ENCODE measurements at regions not wholly inside any gene's neighbourhood (a gene's known extent, or its start where the extent isn't known, plus 50 kb on each side); places are given as distances from the start of the nearest gene placed in this dataset.

GRCh38 chr5:92492908-92493307 is 1088.1 kb downstream of the NR2F1-AS1 start:
- Histone ChIP-seq H3K4me3 (ENCODE audit: low read depth, low read length, poor library complexity, severe bottlenecking) (no peak overlapping the region), H4K20me1 (ENCODE audit: insufficient read depth, low read length) (no peaks in the 10 kb centered on the region), H3K27ac (ENCODE audit: low read depth, low read length, poor library complexity, severe bottlenecking) (no peak overlapping the region), H3K4me1 (ENCODE audit: insufficient read depth, low read length, poor library complexity, severe bottlenecking) (no peaks in the 10 kb centered on the region), H3K79me2 (ENCODE audit: insufficient read depth, low read depth, low read length) (no peaks in the 10 kb centered on the region), H2AFZ (ENCODE audit: low read length) (no peak overlapping the region), H3K9me3 (ENCODE audit: low read length) (no peaks in the 10 kb centered on the region), H3K4me2 (ENCODE audit: low read length) (no peak overlapping the region), H3K9me2 (ENCODE audit: insufficient read depth, low read length) (no peaks in the 10 kb centered on the region), H3K36me3 (ENCODE audit: insufficient read depth, low read length) (no peaks in the 10 kb centered on the region)
- ChIA-PET POLR2A (no interaction called here), CTCF (ENCODE audit: unreplicated experiment) (no interaction called here)
- no TSS peak for BruUV-seq (replicated peaks)
- DNase-seq (ENCODE audit: low spot score), result no peak
- intact Hi-C loops (cut with micrococcal nuclease; ENCODE audit: unreplicated experiment), result no loop called here
- TF ChIP-seq EZH2phosphoT487 (IDR thresholded peaks at IDR 0.05; ENCODE audit: borderline replicate concordance, low read depth, low read length), result no peak
- TF ChIP-seq, protein P1, sequence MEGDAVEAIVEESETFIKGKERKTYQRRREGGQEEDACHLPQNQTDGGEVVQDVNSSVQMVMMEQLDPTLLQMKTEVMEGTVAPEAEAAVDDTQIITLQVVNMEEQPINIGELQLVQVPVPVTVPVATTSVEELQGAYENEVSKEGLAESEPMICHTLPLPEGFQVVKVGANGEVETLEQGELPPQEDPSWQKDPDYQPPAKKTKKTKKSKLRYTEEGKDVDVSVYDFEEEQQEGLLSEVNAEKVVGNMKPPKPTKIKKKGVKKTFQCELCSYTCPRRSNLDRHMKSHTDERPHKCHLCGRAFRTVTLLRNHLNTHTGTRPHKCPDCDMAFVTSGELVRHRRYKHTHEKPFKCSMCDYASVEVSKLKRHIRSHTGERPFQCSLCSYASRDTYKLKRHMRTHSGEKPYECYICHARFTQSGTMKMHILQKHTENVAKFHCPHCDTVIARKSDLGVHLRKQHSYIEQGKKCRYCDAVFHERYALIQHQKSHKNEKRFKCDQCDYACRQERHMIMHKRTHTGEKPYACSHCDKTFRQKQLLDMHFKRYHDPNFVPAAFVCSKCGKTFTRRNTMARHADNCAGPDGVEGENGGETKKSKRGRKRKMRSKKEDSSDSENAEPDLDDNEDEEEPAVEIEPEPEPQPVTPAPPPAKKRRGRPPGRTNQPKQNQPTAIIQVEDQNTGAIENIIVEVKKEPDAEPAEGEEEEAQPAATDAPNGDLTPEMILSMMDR (conservative IDR thresholded peaks at IDR 0.05; ENCODE audit: low read length), result no peak

DNA sequence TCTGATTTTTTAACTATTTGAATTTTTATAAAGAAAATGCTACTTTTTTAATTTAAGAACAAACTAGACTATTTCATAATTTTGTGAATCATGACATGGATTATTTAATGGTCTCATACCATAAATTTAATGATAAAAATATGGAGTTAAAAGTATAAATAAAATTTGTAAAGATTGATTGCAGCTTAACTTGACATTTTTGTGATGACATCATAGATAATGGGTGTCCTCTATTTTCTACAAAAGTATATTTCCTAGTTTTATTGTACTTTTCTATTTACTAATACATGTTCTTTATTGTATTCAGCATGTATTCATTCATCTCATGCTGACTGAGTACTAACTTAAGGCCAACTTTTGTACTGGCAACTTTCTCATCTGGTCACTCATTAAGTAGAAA is 1096.5 kb downstream of the NR2F1-AS1 start:
- no peak overlapping the region for H2AFZ ChIP-seq (ENCODE audit: low read length)
- no peak for DNase-seq (ENCODE audit: low spot score)
- CTCF ChIA-PET (ENCODE audit: unreplicated experiment), result no interaction called here
- H3K4me1 ChIP-seq (ENCODE audit: insufficient read depth, low read length, poor library complexity, severe bottlenecking), result no peaks in the 10 kb centered on the region
- H3K9me3 ChIP-seq (ENCODE audit: low read length), result no peaks in the 10 kb centered on the region
- no TSS peak for BruUV-seq (replicated peaks)
- no peaks in the 10 kb centered on the region for H3K79me2 ChIP-seq (ENCODE audit: insufficient read depth, low read depth, low read length)
- H3K27ac ChIP-seq (ENCODE audit: low read depth, low read length, poor library complexity, severe bottlenecking), result no peak overlapping the region
- intact Hi-C loops (cut with micrococcal nuclease; ENCODE audit: unreplicated experiment), result no loop called here
- no peaks in the 10 kb centered on the region for H3K36me3 ChIP-seq (ENCODE audit: insufficient read depth, low read length)
- POLR2A ChIA-PET, result interaction anchor here (0.8 kb wide), 1 partner anchor 19 kb away, joined by 3 read pairs; no protein-coding TSS in a partner anchor
- H3K4me3 ChIP-seq (ENCODE audit: low read depth, low read length, poor library complexity, severe bottlenecking), result no peak overlapping the region
- H3K4me2 ChIP-seq (ENCODE audit: low read length), result no peak overlapping the region
- no peaks in the 10 kb centered on the region for H4K20me1 ChIP-seq (ENCODE audit: insufficient read depth, low read length)
- no peaks in the 10 kb centered on the region for H3K9me2 ChIP-seq (ENCODE audit: insufficient read depth, low read length)
- TF ChIP-seq, protein P1 (conservative IDR thresholded peaks at IDR 0.05; ENCODE audit: low read length), result no peak
- TF ChIP-seq EZH2phosphoT487 (IDR thresholded peaks at IDR 0.05; ENCODE audit: borderline replicate concordance, low read depth, low read length), result no peak

- TF ChIP-seq, protein P1 (conservative IDR thresholded peaks at IDR 0.05; ENCODE audit: low read length), result no peak
- TF ChIP-seq EZH2phosphoT487 (IDR thresholded peaks at IDR 0.05; ENCODE audit: borderline replicate concordance, low read depth, low read length), result no peak
- intact Hi-C loops (cut with micrococcal nuclease; ENCODE audit: unreplicated experiment), result no loop called here
- DNase-seq (ENCODE audit: low spot score), result no peak
- no peak overlapping the region for H2AFZ ChIP-seq (ENCODE audit: low read length)
- H3K4me1 ChIP-seq (ENCODE audit: insufficient read depth, low read length, poor library complexity, severe bottlenecking), result no peaks in the 10 kb centered on the region
- BruUV-seq (replicated peaks), result no TSS peak
- H3K4me2 ChIP-seq (ENCODE audit: low read length), result no peak overlapping the region
- no peak overlapping the region for H3K27ac ChIP-seq (ENCODE audit: low read depth, low read length, poor library complexity, severe bottlenecking)
- ChIA-PET POLR2A (interaction anchor here (0.5 kb wide), 1 partner anchor 74 kb away, joined by 3 read pairs; no protein-coding TSS in a partner anchor), CTCF (ENCODE audit: unreplicated experiment) (no interaction called here)
- no peaks in the 10 kb centered on the region for H3K9me3 ChIP-seq (ENCODE audit: low read length)
- H4K20me1 ChIP-seq (ENCODE audit: insufficient read depth, low read length), result no peaks in the 10 kb centered on the region
- no peaks in the 10 kb centered on the region for H3K36me3 ChIP-seq (ENCODE audit: insufficient read depth, low read length)
- no peaks in the 10 kb centered on the region for H3K9me2 ChIP-seq (ENCODE audit: insufficient read depth, low read length)
- H3K4me3 ChIP-seq (ENCODE audit: low read depth, low read length, poor library complexity, severe bottlenecking), result no peak overlapping the region
- no peaks in the 10 kb centered on the region for H3K79me2 ChIP-seq (ENCODE audit: insufficient read depth, low read depth, low read length)
Observed at GRCh38 chr5:92472981-92473566, 1090.0 kb upstream of the ARRDC3 start.

Measured in OCI-LY7 (cell line).